Astrocyte of the spinal cord (primary cell): ENCODE measurements at regions not wholly inside any gene's neighbourhood (a gene's known extent, or its start where the extent isn't known, plus 50 kb on each side); places are given as distances from the start of the nearest gene placed in this dataset.

ENCODE experiments used
- DNase-seq: peaks from one replicate; pipeline ENCODE4 v3.0.0; 2011; ENCODE audit warnings: low read depth, low spot score
- H3K4me3 ChIP-seq: 2 replicates; pipeline ENCODE4 v1.5.1; 2011; ENCODE audit warnings: low read depth, mild to moderate bottlenecking, low read length, moderate library complexity
- in situ Hi-C: cut with HindIII; loops from 2 replicates; pipeline ENCODE4 v1.10.0; 2017; ENCODE audit warnings: low sequenced_read_pairs
- TF ChIP-seq, protein P1 (sequence below): IDR thresholded peaks from 2 replicates; pipeline ENCODE4 v1.5.1; 2012; ENCODE audit warnings: low read depth, mild to moderate bottlenecking, low read length, inconsistent platforms

DNA sequence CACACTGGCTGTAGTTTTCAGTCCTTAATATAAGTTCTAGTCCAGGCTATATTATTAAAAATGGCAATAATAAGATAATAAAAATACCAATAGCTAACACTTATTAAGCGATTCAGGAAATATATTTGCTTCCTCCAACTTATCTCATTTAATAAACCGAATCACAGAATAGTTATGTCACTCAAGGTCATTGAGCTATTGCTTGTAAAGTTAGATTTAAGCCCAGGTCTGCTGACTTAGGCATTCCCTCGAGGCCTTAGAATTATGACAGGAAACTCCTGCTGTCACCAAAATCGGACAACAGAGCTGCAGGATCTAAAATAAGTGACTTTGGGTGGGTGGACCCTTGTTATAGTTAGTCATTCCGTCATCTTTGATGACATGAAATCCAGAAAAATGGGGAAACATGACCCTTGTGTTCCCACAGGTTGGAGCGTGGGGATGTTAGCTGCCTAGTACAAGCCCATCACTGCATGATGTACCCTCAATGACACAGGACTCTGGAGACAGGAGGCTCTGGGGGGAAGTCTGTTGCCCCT, 181.3 kb upstream of the PHYHIPL start:
- in situ Hi-C loops, result no loop called here
- H3K4me3 ChIP-seq, result no peak overlapping the region
- no peak for DNase-seq
- TF ChIP-seq, protein P1, sequence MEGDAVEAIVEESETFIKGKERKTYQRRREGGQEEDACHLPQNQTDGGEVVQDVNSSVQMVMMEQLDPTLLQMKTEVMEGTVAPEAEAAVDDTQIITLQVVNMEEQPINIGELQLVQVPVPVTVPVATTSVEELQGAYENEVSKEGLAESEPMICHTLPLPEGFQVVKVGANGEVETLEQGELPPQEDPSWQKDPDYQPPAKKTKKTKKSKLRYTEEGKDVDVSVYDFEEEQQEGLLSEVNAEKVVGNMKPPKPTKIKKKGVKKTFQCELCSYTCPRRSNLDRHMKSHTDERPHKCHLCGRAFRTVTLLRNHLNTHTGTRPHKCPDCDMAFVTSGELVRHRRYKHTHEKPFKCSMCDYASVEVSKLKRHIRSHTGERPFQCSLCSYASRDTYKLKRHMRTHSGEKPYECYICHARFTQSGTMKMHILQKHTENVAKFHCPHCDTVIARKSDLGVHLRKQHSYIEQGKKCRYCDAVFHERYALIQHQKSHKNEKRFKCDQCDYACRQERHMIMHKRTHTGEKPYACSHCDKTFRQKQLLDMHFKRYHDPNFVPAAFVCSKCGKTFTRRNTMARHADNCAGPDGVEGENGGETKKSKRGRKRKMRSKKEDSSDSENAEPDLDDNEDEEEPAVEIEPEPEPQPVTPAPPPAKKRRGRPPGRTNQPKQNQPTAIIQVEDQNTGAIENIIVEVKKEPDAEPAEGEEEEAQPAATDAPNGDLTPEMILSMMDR, result no peak

- in situ Hi-C loops, result no loop called here
- no peak overlapping the region for H3K4me3 ChIP-seq
- no peak for DNase-seq
- TF ChIP-seq, protein P1, result no peak
These were observed 180.4 kb upstream of the PHYHIPL start for GRCh38 chr10:58996063-58996462.

GRCh38 chr10:58996866-58997265, 179.6 kb upstream of the PHYHIPL start:
- TF ChIP-seq, protein P1, result no peak
- no peak overlapping the region for H3K4me3 ChIP-seq
- DNase-seq, result no peak
- in situ Hi-C loops, result no loop called here

GRCh38 chr10:58998924-58999713, 177.3 kb upstream of the PHYHIPL start:
- H3K4me3 ChIP-seq, result no peak overlapping the region
- TF ChIP-seq, protein P1, result no peak
- in situ Hi-C loops, result no loop called here
- DNase-seq, result peak; percentile 55

- no peak overlapping the region for H3K4me3 ChIP-seq
- DNase-seq, result no peak
- in situ Hi-C loops, result no loop called here
- TF ChIP-seq, protein P1, result no peak
These were observed 176.1 kb upstream of the PHYHIPL start for GRCh38 chr10:59000162-59000825.

GRCh38 chr10:59002011-59002410, 174.4 kb upstream of the PHYHIPL start:
- DNase-seq, result no peak
- in situ Hi-C loops, result no loop called here
- no peak overlapping the region for H3K4me3 ChIP-seq
- TF ChIP-seq, protein P1, result no peak
